ENCODE measurements at regions not wholly inside any gene's neighbourhood (a gene's known extent, or its start where the extent isn't known, plus 50 kb on each side); places are given as distances from the start of the nearest gene placed in this dataset.

DNA sequence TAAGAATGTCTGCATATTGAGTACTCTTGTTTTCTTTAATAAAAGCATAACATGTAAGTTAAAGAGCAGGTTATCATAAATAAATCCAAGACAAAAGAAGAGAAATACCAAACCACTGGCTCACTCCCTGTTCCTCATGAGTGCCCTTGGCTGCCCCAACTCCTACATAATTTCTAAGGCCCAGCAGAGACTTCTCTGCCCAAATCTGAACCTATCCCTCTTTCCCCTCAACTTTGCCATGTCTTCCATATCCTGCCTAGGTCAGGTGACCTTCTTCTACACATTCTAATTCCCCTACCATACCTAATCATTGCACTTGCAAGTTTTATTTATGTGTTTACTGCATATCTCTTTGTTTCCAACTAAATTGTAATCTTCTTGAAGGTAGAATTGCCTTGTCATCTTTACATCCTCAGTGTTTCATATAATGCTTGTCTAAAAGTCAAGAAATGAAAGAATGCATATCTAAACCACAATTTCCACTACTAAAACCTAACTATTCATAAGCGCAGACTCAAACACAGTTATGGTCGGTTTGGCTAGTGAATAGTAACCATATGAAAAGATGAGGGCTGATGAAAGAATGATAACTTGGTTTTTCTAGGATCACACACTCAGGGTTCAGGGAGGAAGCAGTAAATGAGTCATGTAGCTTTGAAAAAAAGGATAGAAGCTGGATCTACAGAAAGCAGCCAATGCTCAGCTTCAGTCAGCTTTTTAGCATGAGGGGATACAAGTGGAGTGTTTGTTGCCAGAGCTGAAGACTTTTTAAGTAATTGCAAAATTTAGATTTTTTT, 53.3 kb upstream of the EYA4 start:
- Histone ChIP-seq H3K79me2 (ENCODE audit: insufficient read depth, low read length) (no peaks in the 10 kb centered on the region), H3K9me3 (ENCODE audit: low read length) (no peaks in the 10 kb centered on the region), H3K9ac (ENCODE audit: low read length) (no peak overlapping the region), H3K36me3 (ENCODE audit: insufficient read depth, low read length) (no peaks in the 10 kb centered on the region), H3K27ac (ENCODE audit: low read depth, low read length, poor library complexity, severe bottlenecking) (no peak overlapping the region), H3K9me2 (ENCODE audit: low read depth, low read length) (no peaks in the 10 kb centered on the region), H3K4me1 (ENCODE audit: insufficient read depth, low read length, severe bottlenecking) (no peaks in the 10 kb centered on the region), H4K20me1 (ENCODE audit: insufficient read depth, low read length) (no peaks in the 10 kb centered on the region), H3F3A (ENCODE audit: insufficient read depth, low read length) (no peaks in the 10 kb centered on the region), H2AFZ (ENCODE audit: low read length) (no peak overlapping the region), H3K4me2 (ENCODE audit: low read length) (no peak overlapping the region), H3K4me3 (ENCODE audit: low read depth, low read length, poor library complexity, severe bottlenecking) (no peak overlapping the region), H3K27me3 (ENCODE audit: insufficient read depth, low read length) (no peaks in the 10 kb centered on the region)
- no peak for TF ChIP-seq EZH2 (IDR thresholded peaks at IDR 0.05; ENCODE audit: borderline replicate concordance, low read length)
- no peak for TF ChIP-seq CTCF (IDR thresholded peaks at IDR 0.05; ENCODE audit: low read length)

DNA sequence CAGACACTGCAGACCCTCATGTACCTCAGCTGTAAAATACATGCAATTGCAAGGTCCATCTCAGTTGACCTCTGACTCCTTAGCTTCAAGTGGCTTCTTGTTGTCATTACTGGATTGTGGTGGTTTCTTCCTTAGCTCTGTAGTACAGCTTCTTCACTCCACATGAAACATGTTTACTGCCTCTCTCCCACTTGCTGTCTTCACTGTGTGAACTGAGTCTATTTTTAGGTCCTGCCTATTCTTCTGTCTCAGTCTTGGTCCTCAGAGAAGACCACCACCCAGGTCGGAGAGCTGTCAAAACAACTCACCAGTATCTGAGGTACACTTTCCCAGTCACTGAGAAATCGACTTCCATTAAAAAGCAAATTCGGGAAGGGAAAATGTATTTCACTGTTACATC, 50.2 kb upstream of the EYA4 start:
- H2AFZ ChIP-seq (ENCODE audit: low read length): no peak overlapping the region
- H3K9me3 ChIP-seq (ENCODE audit: low read length): no peaks in the 10 kb centered on the region
- no peak overlapping the region for H3K4me3 ChIP-seq (ENCODE audit: low read depth, low read length, poor library complexity, severe bottlenecking)
- H3K36me3 ChIP-seq (ENCODE audit: insufficient read depth, low read length): no peaks in the 10 kb centered on the region
- H3K79me2 ChIP-seq (ENCODE audit: insufficient read depth, low read length): no peaks in the 10 kb centered on the region
- no peaks in the 10 kb centered on the region for H3K9me2 ChIP-seq (ENCODE audit: low read depth, low read length)
- no peaks in the 10 kb centered on the region for H3K4me1 ChIP-seq (ENCODE audit: insufficient read depth, low read length, severe bottlenecking)
- H3F3A ChIP-seq (ENCODE audit: insufficient read depth, low read length): no peaks in the 10 kb centered on the region
- no peak overlapping the region for H3K4me2 ChIP-seq (ENCODE audit: low read length)
- TF ChIP-seq EZH2 (IDR thresholded peaks at IDR 0.05; ENCODE audit: borderline replicate concordance, low read length) (no peak), CTCF (IDR thresholded peaks at IDR 0.05; ENCODE audit: low read length) (no peak)
- no peak overlapping the region for H3K27ac ChIP-seq (ENCODE audit: low read depth, low read length, poor library complexity, severe bottlenecking)
- no peak overlapping the region for H3K9ac ChIP-seq (ENCODE audit: low read length)
- no peaks in the 10 kb centered on the region for H4K20me1 ChIP-seq (ENCODE audit: insufficient read depth, low read length)
- H3K27me3 ChIP-seq (ENCODE audit: insufficient read depth, low read length): no peaks in the 10 kb centered on the region

- H3K27me3 ChIP-seq (ENCODE audit: insufficient read depth, low read length): no peaks in the 10 kb centered on the region
- no peaks in the 10 kb centered on the region for H3F3A ChIP-seq (ENCODE audit: insufficient read depth, low read length)
- no peak overlapping the region for H3K27ac ChIP-seq (ENCODE audit: low read depth, low read length, poor library complexity, severe bottlenecking)
- H3K79me2 ChIP-seq (ENCODE audit: insufficient read depth, low read length): no peaks in the 10 kb centered on the region
- no peaks in the 10 kb centered on the region for H4K20me1 ChIP-seq (ENCODE audit: insufficient read depth, low read length)
- H3K4me3 ChIP-seq (ENCODE audit: low read depth, low read length, poor library complexity, severe bottlenecking): no peak overlapping the region
- H2AFZ ChIP-seq (ENCODE audit: low read length): no peak overlapping the region
- no peaks in the 10 kb centered on the region for H3K9me2 ChIP-seq (ENCODE audit: low read depth, low read length)
- H3K9ac ChIP-seq (ENCODE audit: low read length): no peak overlapping the region
- TF ChIP-seq CTCF (IDR thresholded peaks at IDR 0.05; ENCODE audit: low read length) (no peak), EZH2 (IDR thresholded peaks at IDR 0.05; ENCODE audit: borderline replicate concordance, low read length) (no peak)
- no peak overlapping the region for H3K4me2 ChIP-seq (ENCODE audit: low read length)
- no peaks in the 10 kb centered on the region for H3K4me1 ChIP-seq (ENCODE audit: insufficient read depth, low read length, severe bottlenecking)
- H3K36me3 ChIP-seq (ENCODE audit: insufficient read depth, low read length): no peaks in the 10 kb centered on the region
- no peaks in the 10 kb centered on the region for H3K9me3 ChIP-seq (ENCODE audit: low read length)
Measured at GRCh38 chr6:133191323-133191722, 49.8 kb upstream of the EYA4 start.

Measured in OCI-LY1 (cell line).